GM18517 (cell line): ENCODE measurements at regions not wholly inside any gene's neighbourhood (a gene's known extent, or its start where the extent isn't known, plus 50 kb on each side); places are given as distances from the start of the nearest gene placed in this dataset.
"Not testable (repeated sequence)": the region's sequence is repeated elsewhere in the genome, so short reads cannot be mapped to it uniquely, and the experiment has no call there.

Source experiments
- ATAC-seq: cut with Tn5 transposase; IDR thresholded peaks from one replicate; pipeline ENCODE4 v1.9.1; 2021; ENCODE audit warnings: mild to moderate bottlenecking, moderate library complexity; ENCODE audit not compliant: unreplicated experiment

GRCh38 chr6:26720663-26721218, 61.2 kb upstream of the ZNF322 start:
- not testable (repeated sequence) for ATAC-seq

- ATAC-seq: not testable (repeated sequence)
Observed at GRCh38 chr6:26730019-26730766, 70.6 kb upstream of the ZNF322 start.

GRCh38 chr6:26734776-26735472, 75.4 kb upstream of the ZNF322 start:
- not testable (repeated sequence) for ATAC-seq

GRCh38 chr6:26739811-26740210, 80.3 kb upstream of the ZNF322 start:
- ATAC-seq: no peak

- ATAC-seq: no peak
Observed at GRCh38 chr6:26743157-26743821, 83.7 kb upstream of the ZNF322 start.

- no peak for ATAC-seq
Observed at GRCh38 chr6:26743941-26744699, 84.6 kb upstream of the ZNF322 start.

- not testable (repeated sequence) for ATAC-seq
Observed at GRCh38 chr6:26744837-26745282, 85.3 kb upstream of the ZNF322 start.

- not testable (repeated sequence) for ATAC-seq
Observed at GRCh38 chr6:26745964-26746363, 86.4 kb upstream of the ZNF322 start.

- not testable (repeated sequence) for ATAC-seq
Observed at GRCh38 chr6:26749126-26749758, 89.7 kb upstream of the ZNF322 start.

GRCh38 chr6:26749759-26750126, 90.2 kb upstream of the ZNF322 start:
- ATAC-seq: not testable (repeated sequence)

- no peak for ATAC-seq
Observed at GRCh38 chr6:26754212-26754611, 94.7 kb upstream of the ZNF322 start.

GRCh38 chr6:26754801-26755200, 95.3 kb upstream of the ZNF322 start:
- ATAC-seq: not testable (repeated sequence)

- not testable (repeated sequence) for ATAC-seq
Observed at GRCh38 chr6:26756067-26756805, 96.7 kb upstream of the ZNF322 start.

- ATAC-seq: not testable (repeated sequence)
Observed at GRCh38 chr6:26766203-26766902, 106.8 kb upstream of the ZNF322 start.

GRCh38 chr6:26770941-26771666, 111.6 kb upstream of the ZNF322 start:
- not testable (repeated sequence) for ATAC-seq

- ATAC-seq: not testable (repeated sequence)
Observed at GRCh38 chr6:26773414-26773813, 113.9 kb upstream of the ZNF322 start.

GRCh38 chr6:26780563-26780962, 121.0 kb upstream of the ZNF322 start:
- ATAC-seq: not testable (repeated sequence)
